IPS-18a (cell line): ENCODE measurements at regions not wholly inside any gene's neighbourhood (a gene's known extent, or its start where the extent isn't known, plus 50 kb on each side); places are given as distances from the start of the nearest gene placed in this dataset.

Experiments
- H3K27ac ChIP-seq: one replicate; pipeline ENCODE4 v1.5.1; 2013; ENCODE audit warnings: low read length
- H3K27me3 ChIP-seq: one replicate; pipeline ENCODE4 v1.6.1; 2013; ENCODE audit warnings: mild to moderate bottlenecking, low read length; ENCODE audit not compliant: control insufficient read depth, insufficient read depth
- H3K36me3 ChIP-seq: one replicate; pipeline ENCODE4 v1.6.1; 2013; ENCODE audit warnings: low read depth, low read length; ENCODE audit not compliant: control insufficient read depth
- H3K4me1 ChIP-seq: one replicate; pipeline ENCODE4 v1.6.1; 2013; ENCODE audit warnings: low read depth, low read length; ENCODE audit not compliant: control insufficient read depth
- H3K4me3 ChIP-seq: one replicate; pipeline ENCODE4 v1.5.1; 2013; ENCODE audit warnings: low read length
- H3K9ac ChIP-seq: one replicate; pipeline ENCODE4 v1.6.1; 2013; ENCODE audit warnings: mild to moderate bottlenecking, low read length, moderate library complexity
- H3K9me3 ChIP-seq: one replicate; pipeline ENCODE4 v1.6.1; 2013; ENCODE audit warnings: low read depth, low read length; ENCODE audit not compliant: control insufficient read depth

- Histone ChIP-seq H3K9ac (no peak overlapping the region), H3K4me1 (no peaks in the 10 kb centered on the region), H3K9me3 (no peaks in the 10 kb centered on the region), H3K4me3 (no peak overlapping the region), H3K27ac (no peak overlapping the region), H3K36me3 (no peaks in the 10 kb centered on the region), H3K27me3 (no peaks in the 10 kb centered on the region)
Measured at GRCh38 chr5:174606646-174607045, 117.7 kb upstream of the MSX2 start.

- Histone ChIP-seq H3K36me3 (no peaks in the 10 kb centered on the region), H3K27me3 (no peaks in the 10 kb centered on the region), H3K27ac (no peak overlapping the region), H3K9ac (no peak overlapping the region), H3K4me1 (no peaks in the 10 kb centered on the region), H3K4me3 (no peak overlapping the region), H3K9me3 (no peaks in the 10 kb centered on the region)
Measured at GRCh38 chr5:174607205-174607604, 117.2 kb upstream of the MSX2 start.

DNA sequence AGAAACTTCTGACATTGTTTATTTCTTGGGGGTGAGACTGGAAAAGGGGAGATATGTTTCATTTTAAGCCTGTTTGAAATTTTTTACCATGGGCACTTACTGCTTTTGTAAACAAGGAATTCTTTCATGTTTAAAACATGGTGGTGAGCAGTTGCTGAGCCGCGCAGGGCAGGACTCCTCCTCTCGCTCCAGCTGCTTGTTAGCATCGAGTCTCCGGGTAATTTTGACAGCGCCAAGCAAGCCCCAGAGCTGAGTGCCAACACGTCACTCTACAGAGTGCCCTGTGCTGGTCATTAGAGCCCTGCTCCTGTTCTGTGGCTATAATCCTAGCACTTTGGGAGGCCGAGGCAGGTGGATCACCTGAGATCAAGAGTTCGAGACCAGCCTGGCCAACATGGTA lies 116.5 kb upstream of the MSX2 start:
- Histone ChIP-seq H3K4me3 (no peak overlapping the region), H3K9ac (no peak overlapping the region), H3K4me1 (no peaks in the 10 kb centered on the region), H3K36me3 (no peaks in the 10 kb centered on the region), H3K27me3 (no peaks in the 10 kb centered on the region), H3K9me3 (no peaks in the 10 kb centered on the region), H3K27ac (no peak overlapping the region)

DNA sequence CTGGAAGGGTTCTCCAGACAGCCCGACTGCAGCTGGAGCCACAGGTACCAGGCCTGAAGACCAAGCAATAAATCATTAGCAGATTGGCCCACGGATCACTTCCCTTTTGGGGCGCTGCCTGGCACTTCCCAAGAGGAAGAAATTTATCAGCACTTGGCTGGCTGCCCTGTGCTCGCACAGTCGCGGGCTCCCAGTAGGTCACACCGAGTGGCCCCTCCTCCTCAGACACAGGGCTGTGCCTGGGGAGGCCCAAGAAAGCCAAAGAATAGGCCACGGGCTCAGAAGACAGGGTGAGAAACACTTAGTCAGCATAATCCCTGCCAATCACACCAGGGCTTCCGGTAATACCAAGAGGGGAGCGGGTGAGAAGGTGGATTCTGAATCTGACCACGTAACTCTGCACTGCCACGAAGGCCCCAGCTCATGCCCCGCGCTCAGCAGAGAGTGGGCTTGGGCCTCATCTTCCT lies 115.7 kb upstream of the MSX2 start:
- Histone ChIP-seq H3K4me1 (no peaks in the 10 kb centered on the region), H3K9me3 (no peaks in the 10 kb centered on the region), H3K27me3 (no peaks in the 10 kb centered on the region), H3K36me3 (no peaks in the 10 kb centered on the region), H3K27ac (no peak overlapping the region), H3K9ac (no peak overlapping the region), H3K4me3 (no peak overlapping the region)

DNA sequence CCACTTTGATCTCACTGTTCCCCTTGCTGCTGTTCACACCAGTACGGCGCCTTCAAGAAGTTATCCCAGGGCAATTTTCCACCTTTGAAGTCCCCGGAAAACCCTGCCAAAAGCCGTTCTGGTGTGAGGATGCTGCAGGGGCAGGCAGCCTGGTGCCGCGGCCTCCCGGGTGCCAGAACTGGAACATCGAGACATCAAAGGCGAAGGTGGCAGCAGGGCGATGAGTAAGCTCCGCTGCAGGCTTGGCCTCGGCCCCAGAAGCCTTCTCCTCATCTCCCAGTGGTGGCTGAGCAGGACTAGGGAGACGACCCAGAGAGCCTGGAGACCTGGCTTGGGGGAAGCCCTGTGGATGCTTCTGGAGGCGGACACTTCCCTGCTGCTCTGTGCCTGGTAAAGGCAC lies 115.3 kb upstream of the MSX2 start:
- Histone ChIP-seq H3K27ac (no peak overlapping the region), H3K27me3 (no peaks in the 10 kb centered on the region), H3K4me3 (no peak overlapping the region)

GRCh38 chr5:174610968-174611367 lies 113.4 kb upstream of the MSX2 start:
- Histone ChIP-seq H3K9ac (no peak overlapping the region), H3K9me3 (no peaks in the 10 kb centered on the region), H3K4me1 (no peaks in the 10 kb centered on the region), H3K36me3 (no peaks in the 10 kb centered on the region), H3K27me3 (no peaks in the 10 kb centered on the region), H3K27ac (no peak overlapping the region), H3K4me3 (no peak overlapping the region)

More for the DNA sequence above, 115.3 kb upstream of the MSX2 start:
- H3K4me1 ChIP-seq = no peaks in the 10 kb centered on the region
- H3K9me3 ChIP-seq = no peaks in the 10 kb centered on the region
- no peak overlapping the region for H3K9ac ChIP-seq
- H3K36me3 ChIP-seq = no peaks in the 10 kb centered on the region

DNA sequence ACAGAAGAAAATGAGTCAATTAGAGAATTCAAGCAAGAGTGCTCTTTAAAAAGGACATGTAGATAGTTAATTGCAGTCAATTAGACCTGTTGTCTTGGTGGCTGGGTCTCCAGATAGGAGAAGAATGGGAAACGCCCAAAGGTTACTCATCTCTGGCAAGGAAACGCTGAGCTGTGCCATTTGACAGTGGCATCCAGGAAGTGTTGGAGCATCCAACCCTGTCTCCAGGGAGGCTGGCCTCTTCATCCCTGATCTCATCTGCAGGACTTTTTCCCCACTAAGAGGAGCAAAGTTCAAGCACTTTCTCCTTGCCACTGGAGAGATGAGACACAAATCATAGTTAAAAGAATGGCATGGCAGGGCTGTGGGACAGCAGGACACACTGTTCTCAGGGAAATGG lies 111.7 kb upstream of the MSX2 start:
- Histone ChIP-seq H3K4me1 (no peaks in the 10 kb centered on the region), H3K36me3 (no peaks in the 10 kb centered on the region), H3K9ac (no peak overlapping the region), H3K4me3 (no peak overlapping the region), H3K9me3 (no peaks in the 10 kb centered on the region), H3K27me3 (no peaks in the 10 kb centered on the region), H3K27ac (no peak overlapping the region)

DNA sequence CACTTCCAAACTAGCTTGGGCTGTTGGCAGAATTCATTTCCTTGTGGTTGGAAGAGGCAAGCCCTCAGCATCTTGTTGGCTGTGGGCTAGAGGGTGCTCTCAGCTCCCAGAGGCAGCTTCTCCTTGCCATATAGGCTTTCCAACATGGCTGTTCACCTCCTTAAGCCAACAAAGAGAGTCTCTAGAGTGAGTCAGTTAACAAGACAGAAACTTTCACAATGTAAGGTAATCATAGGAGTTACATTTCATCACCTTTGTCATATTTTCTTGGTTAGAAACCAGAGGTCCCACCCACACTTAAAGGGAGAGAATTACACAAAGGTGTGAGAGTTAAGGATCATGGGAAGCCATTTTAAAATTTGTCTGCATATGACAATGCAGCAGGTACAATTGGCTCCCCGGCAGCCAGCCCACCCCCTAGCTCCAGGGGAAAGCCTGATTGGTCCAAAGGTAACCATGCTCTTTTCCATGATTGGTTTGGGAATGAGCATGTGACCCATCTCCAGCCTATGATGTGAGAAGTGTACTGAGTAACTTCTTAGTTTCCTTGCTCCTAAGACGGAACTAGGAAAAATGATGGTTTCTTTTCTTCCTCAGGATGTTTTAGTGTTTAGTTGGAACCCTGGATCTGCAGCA lies 109.8 kb upstream of the MSX2 start:
- Histone ChIP-seq H3K9me3 (no peaks in the 10 kb centered on the region), H3K9ac (no peak overlapping the region), H3K27me3 (no peaks in the 10 kb centered on the region), H3K4me3 (no peak overlapping the region), H3K36me3 (no peaks in the 10 kb centered on the region), H3K27ac (no peak overlapping the region), H3K4me1 (no peaks in the 10 kb centered on the region)

DNA sequence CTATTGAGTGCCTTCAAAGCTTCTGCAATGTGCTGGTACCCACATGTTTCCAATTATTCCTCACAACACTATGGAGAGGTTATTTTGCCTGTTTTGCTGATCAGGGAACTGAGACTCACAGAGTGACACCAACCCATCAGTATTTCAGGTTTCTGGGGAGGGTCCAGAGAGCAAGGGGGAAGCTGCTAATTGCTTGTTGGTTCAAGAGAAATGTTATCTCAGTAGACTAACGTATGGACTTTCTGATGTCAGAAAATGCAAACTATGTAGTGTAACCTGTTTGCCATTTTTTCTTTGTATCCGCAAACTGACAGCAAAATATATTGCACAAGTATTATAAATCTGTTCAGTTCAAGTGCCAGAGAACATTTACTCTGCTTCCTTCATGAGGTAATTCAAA lies 108.3 kb upstream of the MSX2 start:
- H3K9ac ChIP-seq = no peak overlapping the region
- H3K4me3 ChIP-seq = no peak overlapping the region
- H3K9me3 ChIP-seq = no peaks in the 10 kb centered on the region
- H3K27ac ChIP-seq = no peak overlapping the region
- no peaks in the 10 kb centered on the region for H3K27me3 ChIP-seq
- H3K4me1 ChIP-seq = no peaks in the 10 kb centered on the region
- H3K36me3 ChIP-seq = no peaks in the 10 kb centered on the region

DNA sequence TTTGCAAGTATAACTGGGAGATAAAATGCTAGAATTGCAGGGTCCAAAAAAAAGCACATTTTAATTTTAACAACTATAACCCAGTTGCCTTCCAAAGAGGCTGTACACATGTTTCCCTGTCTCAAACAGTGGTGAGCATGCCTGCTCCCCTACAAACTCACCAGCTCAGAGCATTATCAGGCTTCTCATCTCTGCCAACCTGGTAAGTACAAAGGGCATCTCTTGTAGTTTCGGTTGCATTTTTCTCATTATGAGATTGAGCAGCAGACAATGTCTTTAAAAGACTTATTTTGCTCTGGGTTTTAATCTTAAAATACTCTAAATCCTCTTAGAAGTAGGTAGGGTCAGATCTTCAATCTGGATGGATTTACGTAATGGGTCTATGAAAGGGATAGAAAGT lies 107.1 kb upstream of the MSX2 start:
- no peak overlapping the region for H3K27ac ChIP-seq
- no peak overlapping the region for H3K4me3 ChIP-seq
- no peak overlapping the region for H3K9ac ChIP-seq
- H3K9me3 ChIP-seq = no peaks in the 10 kb centered on the region
- no peaks in the 10 kb centered on the region for H3K27me3 ChIP-seq
- H3K4me1 ChIP-seq = no peaks in the 10 kb centered on the region
- H3K36me3 ChIP-seq = no peaks in the 10 kb centered on the region

GRCh38 chr5:174617910-174618309 lies 106.5 kb upstream of the MSX2 start:
- Histone ChIP-seq H3K9me3 (no peaks in the 10 kb centered on the region), H3K9ac (no peak overlapping the region), H3K27ac (no peak overlapping the region), H3K4me1 (no peaks in the 10 kb centered on the region), H3K36me3 (no peaks in the 10 kb centered on the region), H3K27me3 (no peaks in the 10 kb centered on the region), H3K4me3 (no peak overlapping the region)

DNA sequence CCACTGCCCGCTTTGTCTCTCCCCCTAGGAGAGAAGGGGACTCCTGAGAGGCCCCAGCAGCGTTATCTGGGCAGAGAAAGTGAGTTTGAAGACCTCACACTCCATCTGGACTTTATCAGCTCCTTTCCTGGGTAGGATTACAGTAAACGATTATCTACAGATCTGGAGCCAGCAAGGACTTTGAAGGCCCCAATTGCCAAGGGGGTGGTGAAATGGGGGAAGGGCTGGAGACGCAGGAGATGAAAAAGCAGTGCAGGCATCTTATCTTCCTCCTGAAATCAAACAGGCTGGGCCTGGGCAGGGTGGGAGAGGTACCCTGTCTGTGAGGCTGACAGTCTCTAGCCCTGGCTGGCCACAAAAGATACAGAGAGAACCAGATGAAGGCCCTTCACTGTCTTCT lies 105.8 kb upstream of the MSX2 start:
- H3K4me1 ChIP-seq = no peaks in the 10 kb centered on the region
- H3K4me3 ChIP-seq = no peak overlapping the region
- no peaks in the 10 kb centered on the region for H3K27me3 ChIP-seq
- H3K36me3 ChIP-seq = no peaks in the 10 kb centered on the region
- H3K9me3 ChIP-seq = no peaks in the 10 kb centered on the region
- H3K27ac ChIP-seq = no peak overlapping the region
- no peak overlapping the region for H3K9ac ChIP-seq
